22Rv1 (cell line): ENCODE measurements at regions not wholly inside any gene's neighbourhood (a gene's known extent, or its start where the extent isn't known, plus 50 kb on each side); places are given as distances from the start of the nearest gene placed in this dataset.
"Not testable (repeated sequence)": the region's sequence is repeated elsewhere in the genome, so short reads cannot be mapped to it uniquely, and the experiment has no call there.

Experiments
- CTCF ChIP-seq: fragments of 450-650 bp; IDR thresholded peaks from 2 replicates; pipeline ENCODE4 v1.5.1; 2017; ENCODE audit warnings: mild to moderate bottlenecking
- ZFX ChIP-seq: fragments of 450-650 bp; IDR thresholded peaks from 2 replicates; pipeline ENCODE4 v1.6.1; 2017; ENCODE audit warnings: antibody characterized with exemption, borderline replicate concordance

GRCh38 chr3:75214332-75214731 lies 449.8 kb upstream of the FRG2C start:
- not testable (repeated sequence) for TF ChIP-seq CTCF, ZFX
